GM12878 (cell line): ENCODE measurements at regions not wholly inside any gene's neighbourhood (a gene's known extent, or its start where the extent isn't known, plus 50 kb on each side); places are given as distances from the start of the nearest gene placed in this dataset.

ENCODE experiments used
- ATAC-seq: fragments of 200-7000 bp; cut with Tn5 transposase; 3 replicates; pipeline ENCODE4 v1.9.1; 2020; ENCODE audit warnings: mild to moderate bottlenecking, moderate library complexity
- BruUV-seq: library from RNA; stranded (reverse); fragments of 400-500 nt; replicated peaks from 2 replicates; lab custom pipeline; 2021; lab: Mats Ljungman, UMichigan
- CTCF ChIA-PET: fragments of 300-600 bp; sonication (Branson Sonifier 250); formaldehyde crosslinking; extraction: SDS; loops from one replicate; lab custom pipeline; 2021; ENCODE audit warnings: inconsistent platforms; lab: Yijun Ruan, JAX
- POLR2A ChIA-PET: fragments of 350-600 bp; formaldehyde crosslinking; extraction: SDS; loops from one replicate; lab custom pipeline; 2021; ENCODE audit warnings: inconsistent platforms; lab: Charles Lee
- RAD21 ChIA-PET: fragments of 300-600 bp; sonication (Branson Sonifier 250); formaldehyde crosslinking; loops from one replicate; lab custom pipeline; 2023; ENCODE audit warnings: antibody characterized with exemption; ENCODE audit not compliant: unreplicated experiment; lab: Charles Lee
- SMC1A ChIA-PET: fragments of 300-600 bp; sonication (Branson Sonifier 250); formaldehyde crosslinking; loops from one replicate; lab custom pipeline; 2023; ENCODE audit not compliant: unreplicated experiment, uncharacterized antibody; lab: Charles Lee
- DNase-seq: peaks from one replicate; pipeline ENCODE4 v3.0.0-alpha.2; 2011; ENCODE audit warnings: low read depth, low spot score
- FAIRE-seq: peaks from 3 replicates; lab custom pipeline; 2011; peaks lifted over from hg19 to GRCh38; lab: Jason Lieb, UNC
- H2AFZ ChIP-seq: 2 replicates; pipeline ENCODE4 v1.6.0; 2011; ENCODE audit warnings: low read depth, low read length, control low read depth; ENCODE audit not compliant: control insufficient read depth
- H3K27ac ChIP-seq: 2 replicates; pipeline ENCODE4 v1.5.1; 2011; ENCODE audit warnings: control low read depth; ENCODE audit not compliant: control insufficient read depth, insufficient read depth
- H3K27me3 ChIP-seq, 2 experiments: replicated peaks in 1 of 2; 2 replicates each; pipeline versions ENCODE4 v1.6.0 to v1.6.1; 2011; ENCODE audit warnings: low read length in 1 of 2; ENCODE audit not compliant: control insufficient read depth in 2 of 2, insufficient read depth in 2 of 2
- H3K36me3 ChIP-seq, 2 experiments: 2 replicates each; pipeline ENCODE4 v1.5.1; 2011; ENCODE audit warnings: low read length in 1 of 2; ENCODE audit not compliant: control insufficient read depth in 2 of 2, insufficient read depth in 2 of 2
- H3K4me1 ChIP-seq: 2 replicates; pipeline ENCODE4 v1.6.1; 2011; ENCODE audit warnings: mild to moderate bottlenecking, low read length, moderate library complexity, mixed read lengths; ENCODE audit not compliant: control insufficient read depth, insufficient read depth
- H3K4me2 ChIP-seq: 2 replicates; pipeline ENCODE4 v1.6.0; 2011; ENCODE audit warnings: control low read depth; ENCODE audit not compliant: control insufficient read depth, insufficient read depth
- H3K4me3 ChIP-seq: fragments of 200-600 bp; sonication (generic); 2 replicates; pipeline ENCODE4 v1.5.1; 2016
- H3K79me2 ChIP-seq: 2 replicates; pipeline ENCODE4 v1.6.0; 2011; ENCODE audit warnings: low read length; ENCODE audit not compliant: control insufficient read depth, insufficient read depth
- H3K9ac ChIP-seq: 2 replicates; pipeline ENCODE4 v1.8.0; 2011; ENCODE audit warnings: low read length, control low read depth, mixed read lengths; ENCODE audit not compliant: control insufficient read depth, insufficient read depth
- H3K9me3 ChIP-seq: replicated peaks from 3 replicates; pipeline ENCODE4 v1.5.1; 2011; ENCODE audit warnings: mild to moderate bottlenecking, low read length; ENCODE audit not compliant: control insufficient read depth, insufficient read depth
- H4K20me1 ChIP-seq: 2 replicates; pipeline ENCODE4 v1.6.0; 2011; ENCODE audit not compliant: control insufficient read depth, insufficient read depth
- CHD4 ChIP-seq: fragments of 200-600 bp; sonication (generic); IDR thresholded peaks from 2 replicates; pipeline ENCODE4 v1.6.1; 2016; ENCODE audit warnings: mild to moderate bottlenecking
- CREM ChIP-seq: IDR thresholded peaks from 2 replicates; pipeline ENCODE4 v1.6.1; 2014; ENCODE audit warnings: antibody characterized with exemption, low read depth
- ETV6 ChIP-seq, 2 experiments: fragments of 450-650 bp in 1 of 2; IDR thresholded peaks in 1 of 2; conservative IDR thresholded peaks in 1 of 2; 2 replicates each; pipeline ENCODE4 v1.6.1; 2014; ENCODE audit warnings: antibody characterized with exemption in 1 of 2, borderline replicate concordance in 1 of 2, low read depth in 1 of 2, mild to moderate bottlenecking in 1 of 2, moderate library complexity in 1 of 2
- HCFC1 ChIP-seq: fragments of 150-350 bp; IDR thresholded peaks from 2 replicates; pipeline ENCODE4 v1.6.1; 2014; ENCODE audit warnings: low read length
- HSF1 ChIP-seq: fragments of 150-350 bp; IDR thresholded peaks from 2 replicates; pipeline ENCODE4 v1.6.1; 2014; ENCODE audit warnings: mild to moderate bottlenecking, low read depth, low read length
- MTA3 ChIP-seq: IDR thresholded peaks from 2 replicates; pipeline ENCODE4 v1.6.1; 2012; ENCODE audit warnings: low read length, inconsistent platforms, borderline replicate concordance
- NR2F1 ChIP-seq: fragments of 450-650 bp; conservative IDR thresholded peaks from 2 replicates; pipeline ENCODE4 v1.6.1; 2017; ENCODE audit warnings: mild to moderate bottlenecking
- PRDM15 ChIP-seq: fragments of 450-650 bp; formaldehyde crosslinking; IDR thresholded peaks from 2 replicates; pipeline ENCODE4 v1.4.0; 2020; ENCODE audit warnings: mild to moderate bottlenecking, moderate library complexity
- SREBF2 ChIP-seq: IDR thresholded peaks from 2 replicates; pipeline ENCODE4 v1.6.1; 2012; ENCODE audit warnings: mild to moderate bottlenecking, low read length
- YBX1 ChIP-seq: fragments of 450-650 bp; IDR thresholded peaks from 2 replicates; pipeline ENCODE4 v1.6.1; 2016; ENCODE audit warnings: antibody characterized with exemption
- ZBTB11 ChIP-seq: fragments of 450-650 bp; formaldehyde crosslinking; IDR thresholded peaks from 2 replicates; pipeline ENCODE4 v1.5.0; 2022; ENCODE audit warnings: mild to moderate bottlenecking, missing genetic modification characterization
- ZBTB40 ChIP-seq: fragments of 450-650 bp; IDR thresholded peaks from 2 replicates; pipeline ENCODE4 v1.6.1; 2016; ENCODE audit warnings: mild to moderate bottlenecking, moderate library complexity, borderline replicate concordance
- WGBS: methylation state at CpG from one replicate; pipeline ENCODE4 v1.1.6; 2016; ENCODE audit warnings: low lambda C conversion rate; ENCODE audit not compliant: insufficient replicate concordance, insufficient coverage; ENCODE audit errors: missing lambda C conversion rate; 5-methylcytosine and 5-hydroxymethylcytosine counted together
- in situ Hi-C: fragments of 300-500 bp; cut with MboI; formaldehyde crosslinking; loops from 9 replicates; pipeline ENCODE4 v1.14.3; 2018; ENCODE audit warnings: mixed read lengths
- intact Hi-C: fragments of 100-400 bp; cut with micrococcal nuclease; formaldehyde crosslinking; loops from one replicate; pipeline ENCODE4 v1.14.2; 2022; ENCODE audit not compliant: unreplicated experiment

- CTCF ChIA-PET: no interaction called here
- no peak overlapping the region for H3K9ac ChIP-seq
- POLR2A ChIA-PET: no interaction called here
- H3K4me1 ChIP-seq: no peaks in the 10 kb centered on the region; the same call in 1 of the 2 replicates
- no peak overlapping the region for H3K4me3 ChIP-seq
- SMC1A ChIA-PET: no interaction called here
- H3K9me3 ChIP-seq: no peaks in the 10 kb centered on the region; the same call in 2 of the 3 replicates
- BruUV-seq: no TSS peak
- 17% methylated on average over 2 of the region's 2 CpGs for WGBS
- ATAC-seq (no peak), FAIRE-seq (no peak), DNase-seq (no peak)
- no peaks in the 10 kb centered on the region for H4K20me1 ChIP-seq
- H3K79me2 ChIP-seq: no peaks in the 10 kb centered on the region
- RAD21 ChIA-PET: no interaction called here
- no peak overlapping the region for H3K4me2 ChIP-seq
- no peaks in the 10 kb centered on the region for H3K27me3 ChIP-seq
- in situ Hi-C loops: no loop called here
- intact Hi-C loops: no loop called here
- H3K27ac ChIP-seq: no peak overlapping the region
- H2AFZ ChIP-seq: no peak overlapping the region
- H3K36me3 ChIP-seq: no peaks in the 10 kb centered on the region
- TF ChIP-seq HCFC1: no peak
- TF ChIP-seq CREM: no peak
- no peak for TF ChIP-seq MTA3
- no peak for TF ChIP-seq ZBTB40
- no peak for TF ChIP-seq NR2F1
- TF ChIP-seq PRDM15 (CRISPR knock-in tag): no peak
- TF ChIP-seq SREBF2: no peak
- no peak for TF ChIP-seq ETV6 (conservative IDR thresholded peaks at IDR 0.05 in 1 of 2, IDR thresholded peaks at IDR 0.05 in 1 of 2; ENCODE audit: borderline replicate concordance in 1 of 2, low read depth in 1 of 2)
- TF ChIP-seq ZBTB11 (CRISPR knock-in tag): no peak
- no peak for TF ChIP-seq YBX1
- no peak for TF ChIP-seq CHD4
- TF ChIP-seq HSF1: no peak
Observed at GRCh38 chr5:6088706-6089105, 289.6 kb downstream of the MED10 start.
